ENCODE measurements at regions not wholly inside any gene's neighbourhood (a gene's known extent, or its start where the extent isn't known, plus 50 kb on each side); places are given as distances from the start of the nearest gene placed in this dataset.
"Not testable (repeated sequence)": the region's sequence is repeated elsewhere in the genome, so short reads cannot be mapped to it uniquely, and the experiment has no call there.

DNA sequence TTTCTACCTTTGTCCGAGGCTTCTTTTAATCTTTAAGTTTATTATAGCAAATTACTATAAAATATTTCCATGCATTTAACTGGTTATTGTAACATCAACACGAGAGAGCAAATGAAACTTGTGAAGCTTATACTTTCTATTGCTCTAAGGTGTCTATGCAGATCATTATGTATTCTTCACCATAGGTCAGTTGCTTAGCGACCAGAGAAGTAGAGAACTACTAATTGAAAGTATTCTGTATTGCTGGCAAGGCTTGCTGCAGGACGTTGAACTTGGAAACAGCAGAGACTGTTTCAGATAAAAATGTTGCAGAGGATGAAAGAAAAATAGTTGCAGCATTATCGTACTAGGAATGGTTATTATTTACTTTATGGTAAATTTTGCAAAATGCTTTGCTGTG, 933.6 kb upstream of the FOXG1 start:
- DNase-seq, result not testable (repeated sequence)

DNA sequence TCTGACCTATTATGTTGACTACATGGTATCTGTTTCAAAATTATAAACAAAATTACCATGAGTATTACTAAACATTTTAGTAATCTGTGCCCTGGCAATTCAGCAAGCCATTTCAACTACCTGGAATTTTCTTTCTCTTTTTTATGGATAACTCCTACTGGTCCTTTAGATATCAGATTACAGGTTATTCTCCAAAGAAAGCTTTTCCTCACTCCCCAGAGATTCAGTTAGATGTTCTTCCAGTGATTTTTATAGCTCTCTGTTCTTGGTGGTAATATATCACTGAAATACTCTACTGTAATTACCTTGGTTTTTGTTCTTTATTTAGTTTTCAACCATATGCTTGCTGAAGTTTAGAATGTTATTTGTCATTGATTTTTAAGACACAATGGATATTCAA, 930.2 kb upstream of the FOXG1 start:
- no peak for DNase-seq

DNA sequence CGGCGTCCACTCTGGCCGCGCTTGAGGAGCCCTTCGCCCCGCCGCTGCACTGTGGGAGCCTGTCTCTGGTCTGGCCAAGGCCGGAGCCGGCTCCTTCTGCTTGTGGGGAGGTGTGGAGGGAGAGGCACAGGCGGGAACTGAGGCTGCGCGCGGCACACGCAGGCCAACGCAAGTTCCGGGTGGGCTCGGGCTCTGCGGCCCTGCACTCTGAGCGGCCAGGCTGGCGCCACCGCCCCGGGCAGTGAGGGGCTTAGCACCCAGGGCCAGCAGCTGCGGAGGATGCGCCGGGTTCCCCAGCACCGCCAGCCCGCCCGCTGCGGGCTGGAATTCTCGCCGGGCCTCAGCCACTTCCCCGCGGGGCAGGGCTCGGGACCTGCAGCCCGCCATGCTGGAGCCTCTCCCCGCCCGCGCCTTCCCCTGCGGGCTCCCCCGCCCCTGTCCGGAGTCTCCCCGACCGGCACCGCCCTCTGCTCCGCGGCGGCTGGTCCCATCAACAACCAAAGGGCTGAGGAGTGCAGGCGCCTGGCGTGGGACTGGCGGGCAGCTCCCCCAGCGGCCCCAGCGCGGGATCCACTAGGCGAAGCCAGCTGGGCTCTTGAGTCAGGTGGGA, 921.2 kb upstream of the FOXG1 start:
- DNase-seq, result no peak

DNA sequence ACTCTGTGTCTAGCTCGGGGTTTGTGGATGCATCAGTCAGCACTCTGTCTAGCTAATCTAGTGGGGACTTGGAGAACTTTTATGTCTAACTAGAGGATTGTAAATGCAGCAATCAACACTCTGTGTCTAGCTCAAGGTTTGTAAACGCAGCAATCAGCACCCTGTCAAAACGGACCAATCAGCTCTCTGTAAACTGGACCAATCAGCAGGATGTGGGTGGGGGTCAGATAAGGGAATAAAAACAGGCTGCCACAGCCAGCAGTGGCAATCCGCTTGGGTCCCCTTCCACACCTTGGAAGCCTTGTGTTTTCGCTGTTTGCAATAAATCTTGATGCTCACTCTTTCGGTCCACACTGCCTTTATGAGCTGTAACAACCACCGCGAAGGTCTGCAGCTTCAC, 920.7 kb upstream of the FOXG1 start:
- DNase-seq, result no peak

DNA sequence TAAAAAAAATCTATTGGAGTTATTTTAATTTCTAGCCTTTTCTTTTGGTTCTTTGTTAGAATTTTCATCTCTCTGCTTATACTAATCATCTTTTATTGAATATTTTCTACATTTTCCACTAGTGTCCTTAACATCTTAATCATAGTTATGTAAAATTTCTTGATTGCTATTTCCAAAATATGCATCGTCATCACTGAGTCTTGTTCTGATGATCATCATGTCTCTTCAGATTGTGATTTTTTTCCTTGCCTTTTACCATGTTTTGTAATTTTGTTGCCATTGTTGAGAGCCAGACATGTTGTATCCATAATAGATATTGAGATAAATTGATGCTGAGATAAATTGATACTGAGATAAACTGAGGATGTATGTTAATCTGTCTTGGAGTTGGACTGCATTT, 919.1 kb upstream of the FOXG1 start:
- not testable (repeated sequence) for DNase-seq

DNA sequence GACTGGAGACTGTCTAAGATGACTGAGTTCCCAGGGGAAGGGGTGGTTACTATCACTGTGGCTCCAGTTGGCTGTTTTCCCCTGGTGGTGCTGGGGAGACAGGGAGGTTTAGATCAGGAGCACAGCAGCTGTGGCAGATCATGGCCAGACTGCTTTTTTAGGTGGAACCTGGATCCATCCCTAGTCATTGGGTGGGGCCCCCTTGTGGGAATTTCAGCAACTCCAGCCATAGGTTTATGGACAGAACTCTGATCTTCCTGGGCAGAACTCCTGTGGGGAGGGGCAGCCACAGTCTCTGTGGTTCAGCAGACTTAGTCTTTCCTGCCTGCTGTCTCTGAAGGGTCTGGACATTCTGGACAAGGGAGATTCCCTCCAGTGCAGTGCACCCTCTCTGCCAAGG, 917.4 kb upstream of the FOXG1 start:
- DNase-seq, result not testable (repeated sequence)

DNA sequence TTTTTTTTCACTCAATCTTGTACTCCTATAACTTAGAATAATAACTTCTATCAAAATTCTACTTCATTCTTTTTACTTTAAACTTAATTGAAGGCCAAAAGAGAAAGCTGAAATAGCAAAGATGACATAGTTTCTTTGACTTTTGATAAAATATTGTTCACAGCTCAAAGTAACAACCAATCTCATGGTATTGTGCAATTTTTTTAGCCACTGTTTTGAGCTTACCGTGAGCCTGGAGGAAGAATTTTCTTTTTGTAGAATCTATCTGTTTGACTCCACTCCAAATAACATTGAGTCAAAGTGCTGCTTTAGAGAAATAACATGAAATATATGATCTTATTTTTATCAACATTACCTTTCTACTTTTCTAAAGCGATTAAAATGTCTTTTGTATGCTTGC, 903.9 kb upstream of the FOXG1 start:
- no peak for DNase-seq

DNA sequence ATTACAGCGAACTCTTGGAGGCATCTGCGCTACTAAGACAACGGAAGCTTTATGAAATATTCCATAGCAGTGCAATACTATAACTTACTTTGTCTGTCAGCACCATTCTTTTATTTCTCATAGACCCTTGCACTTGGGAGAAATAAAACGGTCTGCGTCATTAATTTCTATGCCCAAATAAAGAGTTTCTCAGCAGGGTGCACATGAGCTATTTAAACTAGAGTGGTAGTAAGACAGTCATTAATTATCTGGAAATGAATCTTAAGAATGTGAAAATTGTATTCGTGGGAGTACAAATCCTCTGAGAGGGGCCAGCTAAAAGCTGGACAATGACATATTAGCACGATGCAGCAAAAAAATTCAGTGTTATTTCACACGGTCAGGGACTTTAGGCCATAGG, 903.4 kb upstream of the FOXG1 start:
- no peak for DNase-seq

DNA sequence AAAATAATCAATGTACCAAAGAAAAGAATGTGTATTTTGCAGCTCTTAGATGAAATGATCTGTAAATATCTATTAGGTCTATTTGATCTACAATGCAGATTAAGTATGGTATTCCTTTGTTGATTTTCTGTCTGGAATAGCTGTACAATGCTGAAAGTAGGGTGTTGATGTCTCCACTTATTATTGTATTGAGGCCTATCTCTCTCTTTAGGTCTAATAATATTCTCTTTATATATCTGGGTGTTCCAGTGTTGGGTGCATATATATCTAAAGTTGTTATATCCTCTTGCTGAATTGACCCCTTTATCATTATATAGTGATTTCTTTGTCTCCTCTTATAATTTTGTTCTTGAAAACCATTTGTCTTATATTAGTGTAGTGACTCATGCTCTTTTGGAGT, 885.5 kb upstream of the FOXG1 start:
- DNase-seq, result no peak

DNA sequence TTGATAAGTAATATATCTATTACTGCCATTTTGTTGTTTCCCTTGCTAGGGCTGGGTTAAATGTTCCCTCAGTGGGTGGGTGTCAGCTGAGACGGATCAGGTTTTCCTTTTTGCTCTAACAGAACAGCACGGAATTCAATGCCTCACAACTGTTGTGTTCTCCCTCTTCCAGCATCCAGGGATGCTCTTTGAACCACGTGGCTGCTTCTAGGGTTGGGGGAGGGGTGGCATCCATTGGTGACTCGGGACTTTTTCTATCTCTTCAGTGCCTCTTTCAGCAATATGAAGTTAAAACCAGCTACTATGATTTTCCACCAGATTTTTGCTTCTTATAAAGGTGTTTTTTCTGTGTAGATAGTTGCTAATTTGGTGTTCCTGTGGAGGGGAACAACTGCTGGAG, 884.9 kb upstream of the FOXG1 start:
- DNase-seq, result no peak

DNA sequence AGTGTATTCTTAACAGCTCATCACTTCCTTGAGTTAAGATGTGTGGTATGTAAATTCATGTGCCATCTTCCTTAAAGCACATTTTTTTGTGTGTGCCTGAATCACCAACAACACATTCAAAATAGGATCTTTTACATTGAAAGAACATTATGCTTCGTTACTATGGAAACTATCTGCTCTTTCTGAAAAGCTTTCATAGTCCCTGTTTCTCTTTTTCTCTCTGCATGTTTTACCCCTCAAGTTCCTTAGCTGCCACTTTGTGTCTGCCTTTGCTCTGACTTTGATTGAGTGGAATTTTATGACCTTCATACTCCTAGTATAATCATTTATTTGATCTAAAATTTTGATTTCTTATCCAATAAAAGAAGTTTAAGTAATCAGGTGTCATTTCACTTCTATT, 880.3 kb upstream of the FOXG1 start:
- no peak for DNase-seq

DNA sequence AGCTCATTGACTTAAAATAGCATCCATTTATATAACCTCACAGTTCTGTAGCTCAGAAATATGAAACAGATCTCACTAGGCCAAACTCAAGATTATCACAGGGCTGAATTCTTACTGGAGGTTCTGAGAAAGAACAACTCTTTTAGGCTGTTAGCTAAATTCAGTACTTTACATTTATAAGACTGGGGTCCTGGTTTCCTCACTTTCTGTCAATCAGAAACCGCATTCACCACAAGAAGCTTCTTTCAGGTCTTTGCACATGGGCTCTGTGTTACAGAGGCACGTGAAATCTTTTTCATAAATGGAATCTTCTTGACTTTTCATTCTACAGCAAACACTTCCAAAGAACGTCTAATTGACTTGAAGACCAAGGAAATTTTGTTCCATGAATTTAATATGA, 876.3 kb upstream of the FOXG1 start:
- DNase-seq, result no peak

DNA sequence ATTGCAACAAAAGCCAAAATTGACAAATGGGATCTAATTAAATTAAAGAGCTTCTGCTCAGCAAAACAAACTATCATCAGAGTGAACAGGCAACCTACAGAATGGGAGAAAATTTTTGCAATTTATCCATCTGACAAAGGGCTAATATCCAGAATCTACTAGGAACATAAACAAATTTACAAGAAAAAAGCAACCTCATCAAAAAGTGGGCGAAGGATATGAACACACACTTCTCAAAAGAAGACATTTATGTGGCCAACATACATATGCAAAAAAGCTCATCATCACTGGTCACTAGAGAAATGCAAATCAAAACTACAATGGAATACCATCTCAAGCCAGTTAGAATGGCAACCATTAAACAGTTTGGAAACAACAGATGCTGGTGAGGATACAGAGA, 858.1 kb upstream of the FOXG1 start:
- DNase-seq, result not testable (repeated sequence)

DNA sequence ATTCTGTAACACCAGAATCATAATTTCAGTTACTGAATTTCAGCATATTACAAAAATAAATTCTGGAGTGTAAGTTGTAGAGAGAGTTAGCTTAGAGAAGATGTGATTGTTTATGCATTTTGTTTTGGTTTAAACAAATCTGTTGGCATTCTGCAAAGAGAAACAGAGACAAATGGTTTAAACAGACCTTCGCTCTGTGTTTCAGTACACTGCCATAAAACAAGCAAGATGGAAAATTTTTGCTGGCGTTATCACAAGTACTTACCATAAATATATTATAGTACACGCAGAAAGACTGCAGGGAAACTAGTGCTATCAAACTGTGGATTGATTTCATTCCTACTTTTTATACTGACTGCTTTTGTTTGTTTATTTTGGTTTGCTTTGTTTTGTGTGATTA, 850.3 kb upstream of the FOXG1 start:
- DNase-seq, result no peak

DNA sequence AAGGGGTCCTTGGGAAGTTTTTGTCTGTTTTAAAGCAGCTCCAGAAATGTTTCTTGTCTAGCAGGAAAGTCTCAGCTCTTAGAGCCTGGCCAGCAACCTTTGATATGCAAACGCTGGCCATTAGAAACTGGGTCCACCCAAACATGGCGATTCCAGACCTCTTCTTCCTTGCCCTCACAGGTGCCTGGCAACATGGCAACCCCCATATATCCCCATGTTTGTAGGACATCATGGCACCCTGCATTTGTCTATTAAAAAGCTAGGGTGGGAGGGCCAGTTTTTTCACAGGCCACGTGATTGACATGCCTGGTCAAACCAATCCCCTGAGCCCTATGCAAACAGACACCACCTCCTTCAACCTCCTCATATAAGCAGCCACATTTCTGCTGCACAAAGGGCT, 848.7 kb upstream of the FOXG1 start:
- no peak for DNase-seq

DNA sequence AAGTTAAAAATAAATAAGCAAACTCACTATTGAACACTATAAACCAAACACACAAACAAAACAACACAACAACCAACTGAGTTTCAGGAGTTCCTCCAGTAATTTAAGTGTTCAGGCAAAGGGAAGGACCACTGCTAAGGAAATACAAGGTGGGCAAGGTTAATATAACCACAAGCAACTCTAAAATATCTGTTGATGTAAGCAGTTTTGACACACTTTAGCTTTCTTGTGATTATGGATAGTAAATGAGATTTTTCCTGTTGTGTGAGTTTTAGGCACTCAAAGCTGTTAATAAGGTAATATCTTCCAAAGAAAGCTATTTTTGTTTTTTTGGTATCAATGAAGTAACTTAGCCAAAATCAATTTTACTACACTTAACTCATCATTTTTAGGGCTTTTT, 839.1 kb upstream of the FOXG1 start:
- DNase-seq, result no peak

DNA sequence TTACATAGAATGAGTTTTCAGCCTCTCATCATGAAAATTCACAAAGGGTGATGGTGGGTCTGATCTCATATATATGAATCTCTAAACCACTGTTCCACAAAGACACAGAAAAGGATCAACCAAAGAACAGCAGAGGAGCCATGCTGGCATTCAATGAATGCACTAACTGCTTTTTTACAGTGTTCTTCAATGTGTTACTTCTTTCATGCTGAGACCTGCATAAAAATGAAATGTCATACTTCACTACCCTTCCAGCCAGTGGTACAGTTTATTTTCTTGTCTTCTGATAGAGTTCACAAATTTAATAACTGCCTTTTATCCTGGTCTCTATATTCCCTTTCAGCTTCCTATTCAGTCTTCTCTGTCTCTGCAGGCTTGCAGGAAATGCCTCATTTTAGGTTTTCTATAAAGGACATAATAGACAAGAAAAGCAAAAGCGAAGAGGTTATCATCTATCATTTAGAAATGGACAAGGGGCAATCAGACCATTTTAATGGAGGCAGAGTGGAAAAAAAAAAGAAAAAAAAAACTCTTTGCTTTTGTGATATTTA, 836.7 kb upstream of the FOXG1 start:
- no peak for DNase-seq

DNA sequence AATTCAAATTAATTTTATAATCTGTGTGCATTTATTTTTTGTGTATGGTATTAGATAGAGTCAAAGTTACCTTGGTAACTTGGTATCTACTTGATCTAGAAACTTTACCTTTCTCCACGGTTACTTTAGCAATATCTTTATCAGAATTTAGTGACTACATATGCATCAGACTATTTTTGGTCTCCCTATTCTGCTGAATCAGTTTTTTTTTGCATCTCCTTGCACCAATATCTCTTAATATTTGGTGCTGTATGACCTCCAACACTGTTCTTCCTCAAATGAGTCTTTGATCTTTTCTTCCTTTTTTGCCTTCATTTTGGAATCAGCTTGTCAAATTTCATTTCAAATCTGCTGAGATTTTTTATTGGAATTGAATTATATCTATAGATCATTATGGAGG, 828.2 kb upstream of the FOXG1 start:
- no peak for DNase-seq

DNA sequence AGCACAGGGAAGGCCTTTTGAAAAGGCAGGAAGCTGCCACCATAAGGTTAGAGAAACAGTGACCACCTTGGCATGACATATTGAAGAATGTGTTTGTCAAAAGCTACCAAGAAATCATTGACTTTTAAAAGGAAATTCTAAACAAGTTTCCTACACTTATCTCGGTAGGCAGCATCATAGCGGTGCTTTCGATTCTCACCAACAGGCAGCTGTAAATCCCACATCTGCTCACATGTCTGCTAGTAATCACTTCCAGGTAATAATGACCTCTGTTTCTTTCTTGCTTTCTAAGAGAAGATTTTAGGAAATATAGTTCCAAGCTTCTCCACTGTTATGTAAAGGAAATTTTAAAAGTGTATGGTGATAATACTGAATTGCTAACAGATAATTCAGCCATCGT, 821.1 kb upstream of the FOXG1 start:
- DNase-seq, result no peak

DNA sequence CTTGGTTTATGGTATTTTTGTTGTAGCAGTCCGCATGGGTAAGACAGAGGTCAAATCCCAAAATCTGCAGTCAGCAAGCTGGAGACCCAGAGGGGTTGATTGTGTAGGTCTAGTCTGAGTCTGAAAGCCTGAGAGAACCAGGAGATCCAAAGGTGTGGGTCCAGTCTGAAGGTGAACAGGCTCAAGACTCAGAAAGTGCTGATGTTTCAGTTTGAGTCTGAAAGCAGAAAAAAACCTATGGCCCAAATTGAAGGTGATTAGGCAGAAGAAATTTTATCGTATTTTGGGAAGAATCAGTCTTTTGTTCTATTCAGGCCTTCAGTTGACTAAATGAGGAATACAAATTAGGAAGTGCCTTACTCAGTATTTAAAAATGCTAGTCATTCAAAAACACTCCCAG, 807.8 kb upstream of the FOXG1 start:
- no peak for DNase-seq

DNA sequence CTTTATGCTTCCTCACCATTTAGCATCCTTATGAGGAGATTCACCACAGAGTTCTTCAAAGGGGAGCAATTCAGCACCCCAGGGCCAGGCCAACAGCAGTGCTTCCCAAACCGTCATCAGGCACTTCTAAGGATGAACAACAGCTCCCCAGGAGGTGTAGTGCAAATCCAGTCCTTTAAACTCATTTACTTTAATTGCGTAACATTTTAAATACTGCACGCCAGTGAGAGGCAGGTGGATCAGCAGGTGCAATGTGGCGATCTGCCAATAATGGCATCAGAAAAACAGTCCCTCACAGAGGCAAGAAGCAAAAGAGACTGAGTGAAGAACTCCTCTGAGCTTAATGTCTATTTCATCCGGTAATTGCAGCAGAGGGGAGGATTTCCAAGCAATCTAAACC, 770.9 kb upstream of the FOXG1 start:
- no peak for DNase-seq

DNA sequence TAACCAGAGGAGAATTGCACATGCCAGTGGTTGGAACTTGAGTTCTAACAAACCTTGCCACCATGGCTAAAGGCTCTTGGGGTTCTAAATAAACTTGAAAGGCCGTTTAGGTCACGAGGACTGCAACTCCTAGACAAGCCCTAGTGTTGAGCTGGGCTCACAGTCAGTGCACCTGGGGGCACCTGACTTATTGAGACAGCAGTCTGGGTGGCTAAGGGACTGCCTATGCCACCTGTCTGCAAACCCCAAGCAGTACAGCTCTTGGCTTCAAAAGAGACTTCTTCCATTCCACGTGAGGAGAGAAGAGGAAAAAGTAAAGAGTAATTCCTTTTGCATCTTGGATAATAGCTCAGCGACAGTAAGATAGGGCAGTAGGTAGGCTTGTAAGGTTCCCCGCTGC, 765.6 kb upstream of the FOXG1 start:
- DNase-seq, result no peak

DNA sequence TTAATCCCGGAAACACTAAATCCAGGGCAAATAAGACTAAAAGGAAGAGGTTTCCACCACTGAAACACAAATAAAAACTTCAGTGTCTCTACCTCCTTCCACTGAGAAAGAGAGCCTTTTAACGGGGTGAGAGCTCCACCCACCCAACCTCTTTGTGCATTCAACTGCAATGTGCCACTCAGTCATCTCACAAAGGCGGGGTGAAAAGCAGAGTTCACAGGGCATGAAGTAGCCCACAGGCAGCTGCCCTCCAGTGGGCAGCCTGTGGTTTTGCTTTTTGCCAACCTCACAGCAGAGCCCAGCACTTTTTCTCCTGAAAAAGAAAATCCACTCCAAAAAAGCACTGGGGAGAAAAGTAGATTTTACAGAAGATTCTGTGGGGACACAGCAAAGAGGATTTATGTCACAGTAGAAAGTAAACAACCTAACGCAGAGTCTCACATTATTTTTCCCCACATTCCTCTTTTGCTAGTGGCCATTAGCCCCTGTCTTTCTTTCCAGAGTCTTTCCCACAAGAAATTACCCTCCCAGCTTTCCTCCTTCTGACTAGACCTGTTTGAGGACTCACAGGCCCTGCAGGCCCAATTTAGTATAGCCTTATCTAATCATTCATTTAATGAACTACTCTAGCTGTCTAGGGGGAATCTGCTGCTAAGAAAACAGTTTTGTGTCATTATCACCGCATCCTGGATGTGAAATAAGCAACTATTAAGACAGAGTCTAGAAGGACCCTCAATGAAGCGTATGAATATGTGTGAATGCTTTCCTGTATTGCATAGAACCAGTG, 753.8 kb upstream of the FOXG1 start:
- no peak for DNase-seq

DNA sequence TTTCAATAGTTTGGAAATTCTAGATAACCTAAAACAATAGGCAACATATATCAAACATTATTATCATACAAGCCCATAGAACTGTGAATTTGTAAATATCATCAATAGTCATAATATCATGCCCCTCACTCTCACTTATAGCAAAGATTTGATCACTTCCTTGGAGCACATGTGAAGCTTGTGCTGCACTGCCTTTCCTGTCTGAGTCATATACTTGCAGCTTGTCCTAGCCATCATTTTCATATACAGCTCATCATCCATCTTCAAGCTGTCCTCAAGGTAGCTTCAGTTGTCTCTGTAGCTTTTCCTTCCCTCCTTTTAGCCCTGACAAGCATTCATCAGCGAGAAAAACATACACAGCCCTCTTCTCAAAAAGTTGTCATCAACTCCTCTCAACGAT, 746.5 kb upstream of the FOXG1 start:
- DNase-seq, result no peak

DNA sequence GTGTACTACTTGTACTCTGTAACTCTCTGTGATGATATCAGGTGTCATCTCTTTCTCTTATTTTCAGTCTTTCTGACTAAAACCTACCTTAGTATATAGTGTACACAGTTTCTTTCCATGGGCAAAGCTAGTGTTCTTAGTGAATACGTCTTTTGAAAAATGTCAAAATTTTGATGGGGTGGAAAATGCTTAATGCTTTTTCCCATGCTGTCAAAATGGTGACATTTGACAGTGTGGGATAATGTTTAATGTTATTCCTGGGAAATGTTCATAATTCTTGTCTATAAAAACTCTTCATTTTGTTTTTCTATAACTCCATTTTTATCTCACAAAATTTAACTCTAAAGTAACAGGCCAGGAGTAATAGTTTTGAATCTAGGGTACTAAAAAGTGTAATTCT, 742.7 kb upstream of the FOXG1 start:
- DNase-seq, result no peak

Data from right hindlimb (tissue), 1 donor.